A673 (cell line): ENCODE measurements at regions not wholly inside any gene's neighbourhood (a gene's known extent, or its start where the extent isn't known, plus 50 kb on each side); places are given as distances from the start of the nearest gene placed in this dataset.

Source experiments
- BruUV-seq: library from RNA; stranded (reverse); fragments of 400-500 nt; replicated peaks from 2 replicates; lab custom pipeline; 2021; lab: Mats Ljungman, UMichigan
- CTCF ChIA-PET: fragments of 300-600 bp; sonication (Branson Sonifier 250); formaldehyde crosslinking; loops from one replicate; lab custom pipeline; 2022; ENCODE audit warnings: antibody characterized with exemption; lab: Charles Lee
- POLR2A ChIA-PET: fragments of 300-600 bp; sonication (Branson Sonifier 250); formaldehyde crosslinking; loops from one replicate; lab custom pipeline; 2022; ENCODE audit warnings: antibody characterized with exemption; ENCODE audit not compliant: low non-redundant PET; lab: Charles Lee
- DNase-seq: peaks from one replicate; pipeline ENCODE4 v3.0.0-alpha.2; 2015; ENCODE audit warnings: low spot score
- H3K27ac ChIP-seq: fragments of 200-600 bp; sonication (generic); 2 replicates; pipeline ENCODE4 v1.5.1; 2016; ENCODE audit warnings: mixed run types, low read depth, mild to moderate bottlenecking, mixed read lengths, antibody characterized with exemption, low read length; ENCODE audit not compliant: poor library complexity, severe bottlenecking
- H3K27me3 ChIP-seq: fragments of 200-600 bp; sonication (generic); replicated peaks from 2 replicates; pipeline ENCODE4 v1.6.1; 2017; ENCODE audit warnings: mixed run types, low read depth, mild to moderate bottlenecking, mixed read lengths, antibody characterized with exemption, low read length; ENCODE audit not compliant: insufficient read depth, poor library complexity
- H3K36me3 ChIP-seq: fragments of 200-600 bp; sonication (generic); 2 replicates; pipeline ENCODE4 v1.6.1; 2016; ENCODE audit warnings: mixed run types, mild to moderate bottlenecking, mixed read lengths, antibody characterized with exemption, low read length; ENCODE audit not compliant: insufficient read depth, poor library complexity, severe bottlenecking
- H3K4me1 ChIP-seq: fragments of 200-600 bp; sonication (generic); 2 replicates; pipeline ENCODE4 v1.6.1; 2017; ENCODE audit warnings: mixed run types, mild to moderate bottlenecking, mixed read lengths, antibody characterized with exemption, low read length; ENCODE audit not compliant: insufficient read depth, poor library complexity, severe bottlenecking
- H3K4me3 ChIP-seq: fragments of 200-600 bp; sonication (generic); 2 replicates; pipeline ENCODE4 v1.5.1; 2016; ENCODE audit warnings: low read depth, mixed run types, mild to moderate bottlenecking, mixed read lengths, low read length; ENCODE audit not compliant: poor library complexity, severe bottlenecking
- H3K9me3 ChIP-seq: fragments of 200-600 bp; sonication (generic); 2 replicates; pipeline ENCODE4 v1.6.1; 2016; ENCODE audit warnings: mixed run types, low read depth, mild to moderate bottlenecking, mixed read lengths, antibody characterized with exemption, low read length; ENCODE audit not compliant: poor library complexity, severe bottlenecking
- EZH2 ChIP-seq: fragments of 200-600 bp; sonication (generic); IDR thresholded peaks from 2 replicates; pipeline ENCODE4 v1.6.1; 2017; ENCODE audit warnings: borderline replicate concordance, low read depth, mild to moderate bottlenecking, mixed read lengths, antibody characterized with exemption, low read length; ENCODE audit not compliant: poor library complexity, severe bottlenecking
- intact Hi-C: fragments of 100-400 bp; cut with micrococcal nuclease; formaldehyde crosslinking; loops from one replicate; pipeline ENCODE4 v1.10.0; 2022; ENCODE audit not compliant: unreplicated experiment
- TF ChIP-seq, protein P1 (sequence below): fragments of 300-800, 200-600 bp; sonication (generic); conservative IDR thresholded peaks from 2 replicates; pipeline ENCODE4 v1.5.1; 2017; ENCODE audit warnings: low read depth, mild to moderate bottlenecking, antibody characterized with exemption, low read length, moderate library complexity, mixed read lengths

DNA sequence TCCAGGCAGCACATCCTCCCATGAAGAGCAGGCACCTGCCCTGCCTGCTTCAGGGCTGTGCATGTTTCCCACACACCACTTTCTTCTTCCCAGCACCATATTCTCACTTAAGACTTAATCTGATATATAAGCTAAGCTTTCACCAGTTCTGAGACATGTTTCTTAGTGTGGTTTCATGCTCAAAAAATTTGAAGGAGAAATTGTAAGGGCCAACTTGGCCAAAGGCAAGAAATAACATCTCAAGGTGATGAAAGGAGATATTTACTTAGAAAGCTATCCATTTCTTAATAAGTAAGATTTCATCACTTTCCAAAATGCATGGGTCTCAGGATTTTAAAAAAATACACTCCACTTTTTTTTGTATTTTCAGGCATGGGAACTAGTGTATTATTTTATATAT is 468.1 kb upstream of the AKR1E2 start:
- Histone ChIP-seq H3K27me3 (peaks cover 38% of the 10 kb centered on the region), H3K4me1 (no peaks in the 10 kb centered on the region), H3K36me3 (no peaks in the 10 kb centered on the region), H3K4me3 (no peak overlapping the region), H3K27ac (no peak overlapping the region), H3K9me3 (no peaks in the 10 kb centered on the region)
- DNase-seq, result no peak
- TF ChIP-seq, protein P1, sequence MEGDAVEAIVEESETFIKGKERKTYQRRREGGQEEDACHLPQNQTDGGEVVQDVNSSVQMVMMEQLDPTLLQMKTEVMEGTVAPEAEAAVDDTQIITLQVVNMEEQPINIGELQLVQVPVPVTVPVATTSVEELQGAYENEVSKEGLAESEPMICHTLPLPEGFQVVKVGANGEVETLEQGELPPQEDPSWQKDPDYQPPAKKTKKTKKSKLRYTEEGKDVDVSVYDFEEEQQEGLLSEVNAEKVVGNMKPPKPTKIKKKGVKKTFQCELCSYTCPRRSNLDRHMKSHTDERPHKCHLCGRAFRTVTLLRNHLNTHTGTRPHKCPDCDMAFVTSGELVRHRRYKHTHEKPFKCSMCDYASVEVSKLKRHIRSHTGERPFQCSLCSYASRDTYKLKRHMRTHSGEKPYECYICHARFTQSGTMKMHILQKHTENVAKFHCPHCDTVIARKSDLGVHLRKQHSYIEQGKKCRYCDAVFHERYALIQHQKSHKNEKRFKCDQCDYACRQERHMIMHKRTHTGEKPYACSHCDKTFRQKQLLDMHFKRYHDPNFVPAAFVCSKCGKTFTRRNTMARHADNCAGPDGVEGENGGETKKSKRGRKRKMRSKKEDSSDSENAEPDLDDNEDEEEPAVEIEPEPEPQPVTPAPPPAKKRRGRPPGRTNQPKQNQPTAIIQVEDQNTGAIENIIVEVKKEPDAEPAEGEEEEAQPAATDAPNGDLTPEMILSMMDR, result no peak
- no peak for TF ChIP-seq EZH2
- ChIA-PET CTCF (interaction anchor here (0.6 to 1.1 kb wide), 3 partner anchors 34 to 409 kb away, joined by 3 to 4 read pairs (median 4); no protein-coding TSS in a partner anchor), POLR2A (no interaction called here)
- no TSS peak for BruUV-seq
- intact Hi-C loops, result no loop called here

DNA sequence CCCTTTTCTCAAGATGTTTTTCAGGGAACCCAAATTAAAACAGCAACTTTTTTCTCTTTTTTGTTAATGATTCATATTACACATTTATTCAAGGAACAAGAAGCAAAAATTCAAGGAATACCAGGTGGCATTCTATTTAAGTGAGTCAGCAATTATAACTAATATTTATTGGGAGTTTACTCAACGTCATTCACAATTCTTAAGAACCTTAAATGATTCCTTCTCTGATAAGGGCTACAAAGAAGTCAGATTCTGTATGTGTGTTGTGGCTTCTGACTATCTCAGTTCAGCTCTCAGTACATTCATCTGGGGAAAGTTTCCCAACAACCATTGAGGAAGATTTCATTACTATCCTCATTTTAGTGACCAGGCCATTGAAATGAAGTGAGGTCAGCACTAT is 470.7 kb upstream of the AKR1E2 start:
- Histone ChIP-seq H3K4me1 (no peaks in the 10 kb centered on the region), H3K36me3 (no peaks in the 10 kb centered on the region), H3K4me3 (no peak overlapping the region), H3K9me3 (no peaks in the 10 kb centered on the region), H3K27ac (no peak overlapping the region), H3K27me3 (peaks cover 27% of the 10 kb centered on the region)
- BruUV-seq, result no TSS peak
- DNase-seq, result no peak
- POLR2A ChIA-PET, result no interaction called here
- TF ChIP-seq, protein P1, result no peak
- no peak for TF ChIP-seq EZH2
- intact Hi-C loops, result no loop called here
- CTCF ChIA-PET, result no interaction called here

DNA sequence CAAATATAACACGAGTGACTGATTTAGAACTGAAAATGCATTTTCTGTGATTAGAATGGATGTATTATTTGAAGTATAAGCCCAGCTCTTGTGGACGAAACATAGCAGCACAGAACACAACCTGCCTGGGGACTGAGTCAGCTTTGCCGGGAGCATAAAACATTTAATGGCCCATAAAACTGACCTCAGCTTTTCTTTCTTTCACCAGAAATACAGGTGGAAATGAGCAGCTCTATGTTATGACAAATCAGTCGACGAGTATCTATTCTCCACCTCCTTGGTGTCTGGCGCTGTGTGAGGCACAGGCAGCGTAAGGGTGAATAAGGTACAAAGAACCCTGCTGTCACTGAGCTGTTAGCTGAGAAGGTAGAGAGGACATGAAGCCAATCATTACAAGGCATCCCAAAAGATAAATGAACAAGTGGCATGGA is 471.6 kb upstream of the AKR1E2 start:
- intact Hi-C loops, result no loop called here
- H3K27ac ChIP-seq, result no peak overlapping the region
- BruUV-seq, result no TSS peak
- TF ChIP-seq, protein P1, result no peak
- no peak for TF ChIP-seq EZH2
- H3K9me3 ChIP-seq, result no peaks in the 10 kb centered on the region
- H3K27me3 ChIP-seq, result peaks cover 27% of the 10 kb centered on the region
- H3K36me3 ChIP-seq, result no peaks in the 10 kb centered on the region
- no peak for DNase-seq
- H3K4me1 ChIP-seq, result no peaks in the 10 kb centered on the region
- ChIA-PET POLR2A (no interaction called here), CTCF (no interaction called here)
- H3K4me3 ChIP-seq, result no peak overlapping the region
